ENCODE measurements at regions not wholly inside any gene's neighbourhood (a gene's known extent, or its start where the extent isn't known, plus 50 kb on each side); places are given as distances from the start of the nearest gene placed in this dataset.

DNA sequence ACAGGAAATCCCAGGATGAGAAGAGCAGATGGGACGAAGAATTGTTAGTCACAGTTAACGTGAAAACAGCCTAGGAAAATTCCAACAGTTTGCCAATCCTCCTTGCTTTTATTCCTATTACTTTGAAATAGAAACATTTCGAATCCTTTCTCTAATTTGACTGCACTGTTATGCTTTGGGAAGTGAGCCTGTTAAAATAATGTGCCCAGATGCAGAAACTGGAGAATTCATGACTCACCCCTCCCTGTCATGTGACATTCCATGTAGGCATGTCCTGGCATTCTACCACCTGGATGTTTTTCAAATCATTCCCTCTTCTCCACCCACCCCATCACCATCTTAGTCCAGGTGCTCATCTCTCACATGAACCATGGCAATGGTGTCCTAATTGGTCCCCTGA lies 107.3 kb downstream of the MINAR1 start:
- TF ChIP-seq POLR2A (IDR thresholded peaks at IDR 0.05; ENCODE audit: low read length) (no peak), GATA1 (IDR thresholded peaks at IDR 0.05; ENCODE audit: low read depth, low read length) (no peak)
